Lower leg skin (tissue), 4 donors: ENCODE measurements at regions not wholly inside any gene's neighbourhood (a gene's known extent, or its start where the extent isn't known, plus 50 kb on each side); places are given as distances from the start of the nearest gene placed in this dataset.

Experiments
- DNase-seq, 2 donors: peaks; one replicate each; pipeline ENCODE4 v3.0.0-alpha.2; 2019; ENCODE audit warnings: low spot score in 2 of 2
- H3K4me3 ChIP-seq: fragments of 200-600 bp; sonication (generic); 2 replicates; pipeline ENCODE4 v1.5.1; 2017; ENCODE audit warnings: mild to moderate bottlenecking, low read depth; ENCODE audit not compliant: poor library complexity, severe bottlenecking
- POLR2A ChIP-seq, 2 donors: fragments of 450-650 bp; IDR thresholded peaks; one replicate each; pipeline ENCODE4 v1.6.1; 2016 to 2017; ENCODE audit warnings: antibody characterized with exemption in 2 of 2, mild to moderate bottlenecking in 1 of 2, moderate library complexity in 1 of 2
- WGBS, 2 donors: methylation state at CpG; one replicate each; pipeline ENCODE4 v1.1.5; 2018; 5-methylcytosine and 5-hydroxymethylcytosine counted together
- intact Hi-C: fragments of 100-400 bp; cut with DNase I; formaldehyde crosslinking; loops from one replicate; pipeline ENCODE4 v1.15.0; 2023; ENCODE audit warnings: low total_unique reads
- TF ChIP-seq, protein P1 (sequence below), 3 donors: fragments of 450-650 bp; IDR thresholded peaks; one replicate each; pipeline ENCODE4 v1.5.1; 2016; ENCODE audit warnings: antibody characterized with exemption in 3 of 3, mild to moderate bottlenecking in 3 of 3, moderate library complexity in 2 of 3

DNA sequence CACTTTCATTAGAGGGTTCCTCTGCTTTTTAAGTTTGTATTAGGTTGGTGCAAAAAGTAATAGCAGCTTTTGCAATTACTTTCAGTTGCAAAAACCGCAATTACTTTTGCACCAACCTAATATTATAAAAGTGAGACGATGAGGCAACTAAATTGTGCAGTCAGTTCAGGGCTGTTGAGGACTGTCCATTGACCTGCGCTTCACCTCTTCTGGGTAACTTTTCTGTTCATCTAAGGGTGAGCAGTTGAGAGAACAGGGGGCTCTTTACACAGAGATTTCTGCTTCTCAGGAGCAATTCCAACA, 191.3 kb downstream of the AACS start:
- TF ChIP-seq POLR2A (IDR thresholded peaks at IDR 0.05), result no peak
- TF ChIP-seq, protein P1, sequence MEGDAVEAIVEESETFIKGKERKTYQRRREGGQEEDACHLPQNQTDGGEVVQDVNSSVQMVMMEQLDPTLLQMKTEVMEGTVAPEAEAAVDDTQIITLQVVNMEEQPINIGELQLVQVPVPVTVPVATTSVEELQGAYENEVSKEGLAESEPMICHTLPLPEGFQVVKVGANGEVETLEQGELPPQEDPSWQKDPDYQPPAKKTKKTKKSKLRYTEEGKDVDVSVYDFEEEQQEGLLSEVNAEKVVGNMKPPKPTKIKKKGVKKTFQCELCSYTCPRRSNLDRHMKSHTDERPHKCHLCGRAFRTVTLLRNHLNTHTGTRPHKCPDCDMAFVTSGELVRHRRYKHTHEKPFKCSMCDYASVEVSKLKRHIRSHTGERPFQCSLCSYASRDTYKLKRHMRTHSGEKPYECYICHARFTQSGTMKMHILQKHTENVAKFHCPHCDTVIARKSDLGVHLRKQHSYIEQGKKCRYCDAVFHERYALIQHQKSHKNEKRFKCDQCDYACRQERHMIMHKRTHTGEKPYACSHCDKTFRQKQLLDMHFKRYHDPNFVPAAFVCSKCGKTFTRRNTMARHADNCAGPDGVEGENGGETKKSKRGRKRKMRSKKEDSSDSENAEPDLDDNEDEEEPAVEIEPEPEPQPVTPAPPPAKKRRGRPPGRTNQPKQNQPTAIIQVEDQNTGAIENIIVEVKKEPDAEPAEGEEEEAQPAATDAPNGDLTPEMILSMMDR (IDR thresholded peaks at IDR 0.05), result no peak
- DNase-seq, result no peak
- intact Hi-C loops, result no loop called here
- WGBS, 2 donors, result 65 to 66% methylated on average over 3 of the region's 3 CpGs
- H3K4me3 ChIP-seq, result no peak overlapping the region

DNA sequence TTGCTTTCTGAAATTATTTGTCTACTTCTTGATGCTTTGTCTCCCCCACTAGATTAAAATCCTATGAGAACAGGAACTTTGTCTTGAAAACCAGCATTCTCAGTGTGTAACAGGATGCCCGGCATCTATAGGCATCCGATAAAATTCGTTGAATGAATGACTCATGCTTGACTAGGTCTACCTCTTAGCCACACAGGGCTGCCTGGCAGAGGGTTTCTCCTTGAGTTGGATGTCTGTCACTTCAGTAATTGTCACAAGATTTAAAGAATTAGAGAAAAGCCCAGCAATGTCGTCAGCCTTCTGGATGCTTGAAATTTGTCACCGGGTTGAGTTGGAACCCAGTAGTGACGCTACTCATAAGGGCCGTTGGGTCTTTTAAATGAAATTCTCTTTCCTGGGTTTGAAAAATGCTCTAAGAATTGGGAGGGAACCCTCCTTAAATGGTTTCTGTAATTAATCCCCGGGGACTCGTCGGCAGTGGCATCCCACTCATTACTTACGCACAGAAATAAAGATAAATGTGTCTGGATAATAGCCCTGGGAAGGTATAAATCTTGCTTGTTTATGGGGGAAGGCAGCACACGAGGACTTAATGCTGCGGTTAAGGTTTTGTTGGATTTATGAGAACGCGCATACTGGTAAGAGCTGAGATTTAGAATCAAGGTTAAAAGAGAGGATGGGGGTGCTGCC, 194.1 kb downstream of the AACS start:
- DNase-seq, result no peak
- intact Hi-C loops, result no loop called here
- no peak for TF ChIP-seq POLR2A (IDR thresholded peaks at IDR 0.05)
- TF ChIP-seq, protein P1 (IDR thresholded peaks at IDR 0.05), result no peak
- WGBS, 2 donors, result 64 to 69% methylated on average over 15 of the region's 15 CpGs
- no peak overlapping the region for H3K4me3 ChIP-seq

DNA sequence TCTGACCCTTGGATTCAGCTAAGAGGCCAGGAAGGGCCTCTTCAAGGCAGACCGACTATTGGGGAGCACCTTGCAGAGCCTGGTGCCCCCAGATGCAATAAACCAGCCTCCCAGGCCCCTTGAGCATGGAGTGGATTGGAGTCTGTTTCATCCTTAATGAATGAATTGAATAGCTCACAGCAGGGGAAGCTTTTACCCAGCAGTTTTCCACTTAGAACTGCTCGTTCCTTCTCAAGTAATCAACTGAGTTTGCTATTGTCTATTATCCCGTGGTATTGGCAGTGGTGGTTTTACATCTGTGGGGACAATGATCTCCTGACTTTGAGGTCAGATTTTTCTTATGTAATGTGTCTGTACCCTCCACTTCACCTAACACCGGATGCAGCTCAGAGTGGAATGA, 197.6 kb downstream of the AACS start:
- no peak for DNase-seq
- H3K4me3 ChIP-seq, result no peak overlapping the region
- no peak for TF ChIP-seq POLR2A (IDR thresholded peaks at IDR 0.05)
- TF ChIP-seq, protein P1 (IDR thresholded peaks at IDR 0.05), result no peak
- WGBS, 2 donors, result 59 to 62% methylated on average over 4 of the region's 4 CpGs
- intact Hi-C loops, result no loop called here

DNA sequence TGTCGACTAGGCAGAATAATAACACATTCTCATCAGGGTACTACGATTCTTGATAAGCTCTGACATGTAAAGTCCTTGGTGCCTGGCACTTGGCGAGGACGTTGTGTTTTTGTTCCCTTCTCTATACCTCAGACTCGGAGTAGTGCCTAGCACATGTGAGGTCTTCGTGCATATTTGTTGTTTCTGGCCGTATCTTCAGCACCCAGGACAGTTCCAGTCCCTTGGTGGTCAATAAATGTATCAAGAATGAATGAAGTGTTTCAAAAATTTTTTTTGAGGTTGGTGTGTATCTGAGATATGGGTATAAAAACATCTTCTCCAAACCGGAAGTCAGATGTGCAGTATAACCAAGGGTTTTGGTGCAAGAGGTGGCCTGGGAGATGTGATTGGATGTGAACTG, 198.2 kb downstream of the AACS start:
- DNase-seq, result no peak
- H3K4me3 ChIP-seq, result no peak overlapping the region
- intact Hi-C loops, result no loop called here
- no peak for TF ChIP-seq POLR2A (IDR thresholded peaks at IDR 0.05)
- TF ChIP-seq, protein P1 (IDR thresholded peaks at IDR 0.05), result no peak
- 89 to 92% methylated on average over 8 of the region's 8 CpGs for WGBS, 2 donors

DNA sequence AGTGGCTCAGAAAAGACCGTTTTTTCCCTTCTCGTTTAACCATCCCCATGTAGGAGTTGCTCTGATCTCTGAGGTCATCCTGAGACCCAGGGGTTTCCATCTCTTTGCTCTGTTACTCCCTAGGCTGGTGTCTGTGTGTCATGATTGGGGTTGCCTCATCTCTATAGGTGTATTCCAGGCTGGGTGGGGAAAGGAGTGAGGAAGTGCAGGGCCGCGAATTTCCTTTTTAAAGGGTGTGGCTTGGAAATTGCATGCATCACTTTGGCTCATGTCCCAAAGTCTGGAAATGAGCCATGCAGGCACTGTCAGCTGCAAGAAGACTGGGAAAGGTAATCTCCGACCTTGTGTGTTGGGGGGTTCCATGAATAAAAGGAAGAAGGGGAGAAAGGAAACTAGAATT, 201.9 kb downstream of the AACS start:
- H3K4me3 ChIP-seq, result no peak overlapping the region

More for the DNA sequence above, 201.9 kb downstream of the AACS start:
- intact Hi-C loops, result no loop called here
- 54 to 55% methylated on average over 5 of the region's 5 CpGs for WGBS, 2 donors
- TF ChIP-seq, protein P1 (IDR thresholded peaks at IDR 0.05), result no peak
- no peak for DNase-seq
